GM18498 (cell line): ENCODE measurements at regions not wholly inside any gene's neighbourhood (a gene's known extent, or its start where the extent isn't known, plus 50 kb on each side); places are given as distances from the start of the nearest gene placed in this dataset.
A peak's percentile ranks its signal among the peaks of the same experiment; 100 is the strongest.

Experiments used
- ATAC-seq: cut with Tn5 transposase; IDR thresholded peaks from one replicate; pipeline ENCODE4 v1.9.1; 2021; ENCODE audit warnings: mild to moderate bottlenecking, moderate library complexity; ENCODE audit not compliant: unreplicated experiment

GRCh38 chr4:24015782-24016181 is 125.9 kb upstream of the PPARGC1A start:
- no peak for ATAC-seq

DNA sequence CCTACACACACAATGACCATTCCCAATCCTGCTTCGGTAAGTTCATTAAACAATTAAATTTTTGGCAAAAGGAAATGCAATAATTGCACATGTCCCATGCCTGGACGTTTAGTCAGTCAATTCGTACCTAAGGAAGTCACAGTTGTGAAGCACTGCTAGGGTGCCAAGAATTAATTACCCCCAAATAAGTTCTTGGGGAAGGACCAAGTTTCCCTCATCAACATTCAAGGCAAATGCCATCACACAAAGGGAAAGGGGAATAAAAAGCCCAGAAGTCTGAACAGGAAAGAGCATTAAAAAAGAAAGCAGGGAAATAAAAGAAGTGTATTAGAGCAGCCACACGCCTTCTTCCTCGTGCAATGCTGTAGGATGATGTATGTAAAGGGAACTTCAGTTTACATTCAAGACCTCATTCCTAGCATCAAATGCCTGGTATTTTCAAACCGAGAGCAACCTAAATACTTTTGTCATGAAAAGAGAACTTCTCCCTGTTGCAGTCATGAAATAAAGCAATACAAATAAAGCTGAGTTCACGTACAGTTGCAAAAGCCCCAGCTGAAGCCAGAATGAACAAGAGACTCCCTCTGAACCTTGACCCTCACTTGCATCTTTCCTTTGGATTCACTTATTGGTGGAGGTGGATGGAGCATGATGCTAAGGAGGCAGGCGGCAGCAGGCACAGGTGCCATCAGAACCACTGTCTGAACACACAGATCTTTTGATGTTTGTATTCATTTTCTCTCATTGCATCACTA is 124.0 kb upstream of the PPARGC1A start:
- no peak for ATAC-seq

DNA sequence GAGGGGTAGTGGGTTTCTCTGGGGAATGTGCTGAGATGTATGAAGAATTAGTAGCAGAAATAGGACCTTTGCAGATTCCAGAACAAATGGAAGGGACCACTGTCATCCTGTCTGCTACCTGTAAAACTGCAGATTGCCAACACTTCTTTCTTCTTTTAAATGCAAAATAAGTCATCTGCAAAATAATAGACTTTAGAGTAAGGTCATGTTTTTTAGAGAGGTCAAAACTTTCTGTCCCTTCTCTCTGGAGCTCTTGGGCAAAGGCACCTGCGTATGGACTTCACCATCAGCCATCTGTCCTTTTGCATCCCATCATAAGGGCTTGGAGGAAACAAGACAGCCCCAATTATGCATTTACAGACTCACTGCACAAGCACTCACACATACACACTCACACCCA is 121.1 kb upstream of the PPARGC1A start:
- no peak for ATAC-seq

DNA sequence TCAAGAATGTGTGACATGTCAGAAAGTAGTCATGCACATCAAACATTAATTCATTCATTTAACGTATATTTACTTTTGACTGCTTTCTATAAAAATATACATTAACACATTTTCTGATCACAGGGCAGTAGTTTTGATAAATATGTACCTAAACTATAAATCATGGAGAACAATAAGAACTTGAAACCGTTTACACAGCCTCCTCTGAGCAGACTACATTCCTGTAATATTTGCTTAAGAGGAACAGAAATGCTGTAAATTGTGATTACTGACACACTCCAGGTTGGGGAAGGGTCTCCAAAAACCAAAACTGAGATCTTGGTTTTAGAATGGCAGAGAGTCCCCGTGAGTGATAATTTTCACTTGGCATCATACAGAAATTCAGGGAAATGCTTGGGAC is 120.7 kb upstream of the PPARGC1A start:
- ATAC-seq: no peak

GRCh38 chr4:24007860-24008261 is 118.0 kb upstream of the PPARGC1A start:
- ATAC-seq: no peak

DNA sequence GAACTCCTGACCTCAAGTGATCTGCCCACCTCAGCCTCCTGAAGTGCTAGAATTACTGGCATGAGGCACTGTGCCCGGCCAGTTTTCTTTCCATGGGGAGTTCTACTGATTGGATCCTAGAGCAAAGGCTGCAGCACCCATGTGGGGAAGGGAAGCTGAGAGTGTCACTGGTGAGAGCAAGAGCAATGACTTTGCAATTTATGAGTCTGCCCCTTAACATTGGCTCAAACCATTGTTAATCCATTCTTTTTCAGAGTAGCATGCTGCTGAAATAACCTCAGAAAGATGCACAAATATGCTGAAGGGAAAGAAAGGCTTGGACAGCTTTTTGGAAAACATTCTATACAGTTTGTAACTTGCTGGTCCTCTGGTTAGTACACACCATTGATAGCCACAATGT is 116.4 kb upstream of the PPARGC1A start:
- no peak for ATAC-seq

DNA sequence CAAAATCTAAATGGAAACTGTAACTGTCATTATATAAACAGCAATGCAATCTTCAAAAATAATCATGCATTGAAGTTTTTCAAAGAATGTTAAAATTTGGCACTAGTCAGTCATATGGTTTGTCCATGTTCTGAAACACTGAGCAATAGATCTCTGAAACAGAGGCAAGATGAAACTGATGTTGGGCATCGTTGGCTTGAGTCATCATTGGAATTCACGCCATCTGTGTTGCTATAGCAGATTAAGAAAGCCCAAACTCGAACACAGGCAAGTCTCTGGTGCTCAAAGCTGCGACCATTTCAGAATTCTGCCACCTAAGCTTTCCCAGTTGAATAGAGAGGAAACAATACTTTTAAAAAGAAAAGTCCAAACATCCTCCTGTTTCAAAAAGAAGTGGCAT is 114.1 kb upstream of the PPARGC1A start:
- ATAC-seq: no peak

DNA sequence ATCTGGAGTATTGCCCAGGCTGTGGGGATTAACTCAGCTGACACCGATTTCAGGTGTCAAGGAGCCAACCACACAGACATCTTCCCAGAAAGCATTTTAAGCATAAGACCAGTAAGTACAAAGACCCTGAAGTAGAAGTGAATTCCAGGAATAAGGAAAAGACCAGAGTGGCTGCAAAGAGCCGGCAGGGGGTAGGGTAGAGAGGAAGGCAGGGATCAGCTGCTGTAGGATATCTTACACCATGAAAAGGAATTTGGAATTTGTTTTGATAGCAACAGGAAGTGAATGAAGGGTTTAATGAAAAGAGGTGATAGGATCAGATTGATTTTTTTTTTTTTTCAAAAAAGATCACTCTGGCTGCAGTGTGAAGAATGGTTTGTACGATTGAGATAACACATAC is 113.6 kb upstream of the PPARGC1A start:
- ATAC-seq: no peak

DNA sequence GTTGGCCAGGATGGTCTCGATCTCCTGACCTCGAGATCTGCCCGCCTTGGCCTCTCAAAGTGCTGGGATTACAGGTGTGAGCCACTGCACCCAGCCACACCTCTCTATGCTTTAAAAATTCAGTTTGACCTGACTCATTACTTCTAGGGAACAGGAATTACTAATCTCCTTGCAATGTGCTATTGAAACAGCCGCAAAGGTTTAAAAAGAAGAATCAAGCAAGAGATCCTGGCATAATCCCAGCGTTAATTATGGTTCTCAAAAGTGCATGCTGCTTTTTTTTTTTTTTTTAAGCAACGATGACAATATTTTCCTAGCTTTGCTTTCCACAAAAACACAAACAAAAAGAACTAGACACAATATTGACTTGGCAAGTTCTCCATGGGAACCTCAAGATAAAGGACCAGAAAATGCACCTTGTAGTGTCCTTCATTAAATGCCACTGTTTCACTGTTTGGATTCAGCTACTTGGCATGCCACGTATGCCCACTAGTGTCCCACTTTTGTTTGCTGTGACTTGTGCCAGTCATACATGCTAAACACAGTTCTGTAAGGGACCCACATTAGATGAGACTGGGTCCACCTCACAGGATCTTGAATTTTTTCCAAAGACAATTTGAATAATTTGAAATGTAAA is 112.6 kb upstream of the PPARGC1A start:
- ATAC-seq: no peak

- ATAC-seq: no peak
Observed at GRCh38 chr4:24001486-24002329, 111.9 kb upstream of the PPARGC1A start.

DNA sequence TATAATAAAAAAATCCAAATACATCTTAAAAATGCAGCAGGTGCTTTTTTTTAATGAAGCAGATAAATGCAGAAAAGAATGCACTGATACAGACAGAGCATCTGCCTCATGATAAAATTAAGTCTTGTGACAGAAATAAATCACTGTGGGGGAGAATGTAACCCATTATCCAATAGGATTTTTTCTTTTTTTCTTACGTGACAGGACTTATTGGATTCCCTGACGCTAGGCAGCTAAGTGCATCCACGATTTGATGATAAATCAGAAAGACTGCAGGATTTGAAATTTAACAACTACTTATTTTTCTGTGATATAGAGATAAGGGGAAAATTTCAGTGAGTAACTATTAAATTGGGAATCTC is 110.6 kb upstream of the PPARGC1A start:
- ATAC-seq: no peak

GRCh38 chr4:23999714-24000469 is 110.0 kb upstream of the PPARGC1A start:
- no peak for ATAC-seq

- ATAC-seq: peak; percentile 58
Observed at GRCh38 chr4:23993373-23993772, 103.5 kb upstream of the PPARGC1A start.

GRCh38 chr4:23991444-23991843 is 101.6 kb upstream of the PPARGC1A start:
- ATAC-seq: no peak

GRCh38 chr4:23986270-23986669 is 96.4 kb upstream of the PPARGC1A start:
- ATAC-seq: no peak

- no peak for ATAC-seq
Observed at GRCh38 chr4:23981328-23981727, 91.5 kb upstream of the PPARGC1A start.

- no peak for ATAC-seq
Observed at GRCh38 chr4:23979534-23979933, 89.7 kb upstream of the PPARGC1A start.

GRCh38 chr4:23978002-23978401 is 88.2 kb upstream of the PPARGC1A start:
- no peak for ATAC-seq

GRCh38 chr4:23976423-23976822 is 86.6 kb upstream of the PPARGC1A start:
- ATAC-seq: no peak

DNA sequence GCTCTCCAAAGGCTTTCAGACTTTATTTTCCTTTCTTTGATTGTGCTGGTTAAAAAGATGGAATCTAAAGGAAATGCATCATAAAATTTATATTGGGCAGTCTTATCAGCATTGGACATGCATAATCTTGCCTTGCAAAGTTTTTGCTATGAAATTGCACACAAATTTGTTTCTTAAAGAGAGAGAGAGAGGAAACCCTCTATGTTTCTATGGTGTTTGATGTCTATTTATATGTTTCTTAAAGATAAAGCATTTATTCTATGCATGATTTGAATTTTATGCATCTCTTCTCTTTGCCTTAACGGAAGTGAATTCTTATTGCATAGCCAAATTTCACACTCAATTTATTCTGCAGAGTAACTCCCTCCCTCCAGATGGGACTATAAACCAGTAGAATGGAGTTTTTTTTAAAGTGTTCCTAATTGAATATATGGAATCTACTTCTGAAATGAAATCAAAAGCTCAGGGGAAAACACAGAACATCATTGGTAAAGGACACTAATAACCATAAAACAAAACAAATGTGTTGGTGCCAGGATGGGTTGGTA is 83.5 kb upstream of the PPARGC1A start:
- no peak for ATAC-seq

DNA sequence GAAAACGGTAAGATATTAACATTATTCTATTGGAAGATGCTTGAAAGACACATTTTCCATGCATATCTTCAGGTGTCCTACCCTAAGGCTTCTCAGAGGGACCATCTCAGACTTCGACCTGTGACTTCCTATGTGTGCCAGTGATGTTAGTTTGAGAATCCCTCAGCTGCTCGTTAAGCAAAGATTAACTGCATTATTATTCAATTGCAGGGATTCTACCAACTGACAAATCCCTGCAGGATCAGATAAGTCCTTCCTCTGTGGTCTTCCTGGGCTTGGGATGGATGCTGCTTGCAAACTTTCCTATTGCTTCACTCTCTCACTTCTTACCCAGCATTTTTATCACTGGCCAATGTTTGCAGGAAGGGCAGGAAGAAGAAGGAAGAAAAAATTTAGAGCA is 83.0 kb upstream of the PPARGC1A start:
- no peak for ATAC-seq
